ENCODE measurements at regions not wholly inside any gene's neighbourhood (a gene's known extent, or its start where the extent isn't known, plus 50 kb on each side); places are given as distances from the start of the nearest gene placed in this dataset.
A peak's percentile ranks its signal among the peaks of the same experiment; 100 is the strongest.

DNA sequence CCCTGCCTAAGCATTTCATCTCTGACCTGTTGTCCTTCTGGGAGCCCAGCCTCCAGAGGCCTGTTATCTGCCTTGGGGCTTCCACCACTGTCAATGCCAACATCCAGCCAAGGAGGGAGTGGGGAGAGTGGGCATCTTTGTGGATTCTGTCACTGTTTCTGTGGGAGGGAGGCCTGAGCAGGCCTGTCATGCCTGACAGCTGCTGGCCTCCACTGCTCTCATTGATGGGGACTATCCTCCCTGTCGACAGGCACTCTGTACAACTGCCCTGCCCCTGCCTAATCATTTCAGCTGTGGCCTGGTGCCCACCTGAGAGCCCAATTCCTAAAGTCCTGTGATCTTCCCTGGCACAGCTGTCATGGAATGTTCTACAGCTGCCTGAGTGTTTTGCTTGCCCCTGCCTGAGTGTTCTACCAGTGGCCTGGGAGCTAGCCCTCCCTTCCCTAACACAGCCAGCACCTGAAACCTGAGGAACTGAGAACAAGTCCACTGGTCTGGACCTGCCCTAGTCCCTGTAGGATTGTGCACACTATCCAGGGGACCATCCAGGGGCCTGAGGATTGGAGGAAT is 145.3 kb downstream of the FAM83B start:
- intact Hi-C loops (cut with DNase I) = no loop called here
- Histone ChIP-seq H3K9me3 (ENCODE audit: control insufficient read depth, low read length) (no peaks in the 10 kb centered on the region), H3K27me3 (ENCODE audit: control insufficient read depth in 1 of 2, insufficient read depth in 2 of 2, low read length in 1 of 2) (no peaks in the 10 kb centered on the region), H3K36me3 (ENCODE audit: control insufficient read depth in 1 of 2, insufficient read depth in 2 of 2, low read length in 1 of 2) (no peaks in the 10 kb centered on the region), H3K27ac (ENCODE audit: low read depth in 1 of 2, low read length in 2 of 2) (no peak overlapping the region), H3K4me3 (ENCODE audit: low read length in 2 of 2) (no peak overlapping the region), H3K4me1 (ENCODE audit: control insufficient read depth in 1 of 2, insufficient read depth in 2 of 2, low read length in 2 of 2) (no peaks in the 10 kb centered on the region)
- 50 to 65% methylated on average over 1 of the region's 1 CpG for WGBS, 2 donors
- DNase-seq (no peak), ATAC-seq (ENCODE audit: low FRiP score) (peak; percentile 11)

DNA sequence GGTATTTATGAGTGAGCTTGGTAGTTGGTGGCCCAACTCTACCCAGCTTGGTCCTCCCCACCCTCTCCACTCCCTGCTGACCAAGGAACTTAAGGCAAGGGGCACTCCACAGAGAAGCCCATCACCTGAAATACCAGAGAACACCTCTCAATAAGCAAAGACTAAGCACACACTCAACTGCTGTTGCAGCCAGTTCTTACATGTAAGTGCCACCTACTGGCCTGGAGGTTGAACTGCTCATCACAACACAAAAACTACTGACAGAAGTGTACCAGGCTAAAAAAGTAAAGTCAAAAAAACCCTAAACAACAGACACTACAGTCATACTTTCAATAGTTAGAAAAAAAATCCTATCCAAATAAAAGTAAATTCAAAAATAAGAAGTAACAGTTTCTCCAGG is 146.2 kb downstream of the FAM83B start:
- intact Hi-C loops (cut with DNase I) = no loop called here
- DNase-seq (no peak), ATAC-seq (ENCODE audit: low FRiP score) (no peak)
- Histone ChIP-seq H3K36me3 (ENCODE audit: control insufficient read depth in 1 of 2, insufficient read depth in 2 of 2, low read length in 1 of 2) (no peaks in the 10 kb centered on the region), H3K27ac (ENCODE audit: low read depth in 1 of 2, low read length in 2 of 2) (no peak overlapping the region), H3K9me3 (ENCODE audit: control insufficient read depth, low read length) (no peaks in the 10 kb centered on the region), H3K27me3 (ENCODE audit: control insufficient read depth in 1 of 2, insufficient read depth in 2 of 2, low read length in 1 of 2) (no peaks in the 10 kb centered on the region), H3K4me3 (ENCODE audit: low read length in 2 of 2) (no peak overlapping the region), H3K4me1 (ENCODE audit: control insufficient read depth in 1 of 2, insufficient read depth in 2 of 2, low read length in 2 of 2) (no peaks in the 10 kb centered on the region)

DNA sequence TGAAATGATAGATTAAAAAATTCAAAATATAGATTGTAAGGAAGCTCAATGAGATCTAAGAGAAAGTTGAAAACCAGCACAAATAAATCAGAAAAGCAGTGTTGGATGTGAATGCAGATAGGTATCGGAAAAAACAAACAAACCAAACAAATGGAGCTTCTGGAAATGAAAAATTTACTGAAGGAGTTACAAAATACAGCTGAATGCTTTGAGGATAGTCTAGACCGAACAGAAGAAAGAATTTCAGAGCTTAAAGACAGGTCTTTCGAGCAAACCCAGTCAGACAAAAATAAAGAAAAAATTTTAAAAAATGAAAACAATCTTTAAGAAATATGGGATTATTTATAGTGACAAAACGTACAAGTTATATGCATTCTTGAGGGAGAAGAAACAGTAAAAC is 146.7 kb downstream of the FAM83B start:
- DNase-seq = no peak
- Histone ChIP-seq H3K27ac (ENCODE audit: low read depth in 1 of 2, low read length in 2 of 2) (no peak overlapping the region), H3K27me3 (ENCODE audit: control insufficient read depth in 1 of 2, insufficient read depth in 2 of 2, low read length in 1 of 2) (no peaks in the 10 kb centered on the region), H3K4me3 (ENCODE audit: low read length in 2 of 2) (no peak overlapping the region), H3K9me3 (ENCODE audit: control insufficient read depth, low read length) (no peaks in the 10 kb centered on the region), H3K36me3 (ENCODE audit: control insufficient read depth in 1 of 2, insufficient read depth in 2 of 2, low read length in 1 of 2) (no peaks in the 10 kb centered on the region), H3K4me1 (ENCODE audit: control insufficient read depth in 1 of 2, insufficient read depth in 2 of 2, low read length in 2 of 2) (no peaks in the 10 kb centered on the region)
- ATAC-seq (ENCODE audit: low FRiP score) = no peak
- intact Hi-C loops (cut with DNase I) = no loop called here
- 70 to 74% methylated on average over 4 of the region's 4 CpGs for WGBS, 2 donors

DNA sequence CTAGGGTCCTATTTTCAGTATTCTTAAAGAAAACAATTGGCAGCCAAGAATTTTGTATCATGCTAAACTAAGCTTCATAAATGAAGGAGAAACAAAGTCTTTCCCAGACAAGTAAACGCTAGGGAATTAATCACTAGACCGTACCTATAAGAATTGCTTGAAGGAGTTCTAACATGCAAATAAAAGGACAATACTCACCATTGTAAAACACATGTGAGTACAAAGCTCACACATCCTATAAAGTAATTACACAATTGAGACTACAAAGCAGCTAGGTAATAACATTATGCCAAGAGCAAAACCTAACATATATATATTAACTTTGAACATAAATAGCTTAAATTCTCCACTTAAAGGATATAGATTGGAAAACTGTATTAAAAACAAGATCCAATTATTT is 147.4 kb downstream of the FAM83B start:
- Histone ChIP-seq H3K4me1 (ENCODE audit: control insufficient read depth in 1 of 2, insufficient read depth in 2 of 2, low read length in 2 of 2) (no peaks in the 10 kb centered on the region), H3K27ac (ENCODE audit: low read depth in 1 of 2, low read length in 2 of 2) (no peak overlapping the region), H3K9me3 (ENCODE audit: control insufficient read depth, low read length) (no peaks in the 10 kb centered on the region), H3K36me3 (ENCODE audit: control insufficient read depth in 1 of 2, insufficient read depth in 2 of 2, low read length in 1 of 2) (no peaks in the 10 kb centered on the region), H3K4me3 (ENCODE audit: low read length in 2 of 2) (no peak overlapping the region), H3K27me3 (ENCODE audit: control insufficient read depth in 1 of 2, insufficient read depth in 2 of 2, low read length in 1 of 2) (no peaks in the 10 kb centered on the region)
- WGBS, 2 donors = 83 to 84% methylated on average over 2 of the region's 2 CpGs
- DNase-seq (no peak), ATAC-seq (ENCODE audit: low FRiP score) (no peak)
- intact Hi-C loops (cut with DNase I) = no loop called here

DNA sequence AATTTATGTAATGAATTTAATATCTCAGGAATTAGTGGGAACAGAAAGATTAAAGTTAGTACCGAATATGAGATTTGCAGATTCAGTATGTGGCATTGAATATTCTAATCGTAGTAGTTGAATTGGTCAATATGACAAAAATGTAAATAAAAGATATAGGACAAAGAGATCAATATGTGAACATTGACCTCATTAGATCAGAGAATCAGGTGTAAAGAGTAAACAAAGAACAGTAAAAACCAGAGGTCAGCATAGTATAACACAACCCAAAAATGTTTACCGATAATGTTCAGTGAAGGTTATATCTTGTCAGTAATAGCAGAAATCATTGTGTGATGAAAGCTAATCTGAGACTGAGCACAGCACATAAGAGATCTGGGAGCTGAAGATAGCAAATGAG is 152.0 kb downstream of the FAM83B start:
- intact Hi-C loops (cut with DNase I) = no loop called here
- Histone ChIP-seq H3K4me1 (ENCODE audit: control insufficient read depth in 1 of 2, insufficient read depth in 2 of 2, low read length in 2 of 2) (no peaks in the 10 kb centered on the region), H3K27ac (ENCODE audit: low read depth in 1 of 2, low read length in 2 of 2) (no peak overlapping the region), H3K27me3 (ENCODE audit: control insufficient read depth in 1 of 2, insufficient read depth in 2 of 2, low read length in 1 of 2) (no peaks in the 10 kb centered on the region), H3K36me3 (ENCODE audit: control insufficient read depth in 1 of 2, insufficient read depth in 2 of 2, low read length in 1 of 2) (no peaks in the 10 kb centered on the region), H3K9me3 (ENCODE audit: control insufficient read depth, low read length) (no peaks in the 10 kb centered on the region), H3K4me3 (ENCODE audit: low read length in 2 of 2) (no peak overlapping the region)
- WGBS, 2 donors = 90 to 93% methylated on average over 3 of the region's 3 CpGs
- no peak for DNase-seq
- ATAC-seq (ENCODE audit: low FRiP score) = no peak

DNA sequence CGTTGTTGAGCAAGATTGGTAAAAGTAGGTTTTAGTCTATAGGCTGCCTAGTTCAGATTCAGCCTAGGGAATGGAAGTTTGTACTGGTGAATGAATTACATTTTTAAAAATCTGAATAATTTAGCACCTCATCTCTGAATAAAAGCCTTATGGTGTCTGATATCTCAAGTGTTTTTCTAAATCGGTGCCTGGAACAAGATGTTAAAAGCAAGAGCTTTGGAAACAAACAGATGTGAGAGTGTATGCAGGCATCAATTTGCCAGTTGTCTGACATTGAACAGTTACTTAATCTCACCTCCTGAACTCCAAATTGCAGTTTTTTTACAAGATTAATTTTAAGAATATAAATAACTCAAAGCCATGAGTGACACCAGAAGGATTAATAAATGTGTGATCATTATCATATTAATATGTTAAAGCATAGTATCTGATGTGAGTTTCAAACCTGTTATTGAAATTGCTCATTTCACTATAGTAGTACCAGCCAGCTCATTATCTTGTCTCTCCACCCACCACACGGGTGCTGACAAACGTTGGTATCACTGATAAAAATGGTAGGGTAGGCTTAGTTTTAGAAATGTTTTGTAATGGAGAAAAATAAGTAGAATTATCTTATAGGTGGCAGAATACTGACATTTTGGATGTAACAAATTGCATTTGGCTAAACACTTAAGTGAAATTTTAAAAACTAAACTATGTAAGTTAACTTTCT is 157.3 kb downstream of the FAM83B start:
- Histone ChIP-seq H3K27ac (ENCODE audit: low read depth in 1 of 2, low read length in 2 of 2) (no peak overlapping the region), H3K9me3 (ENCODE audit: control insufficient read depth, low read length) (no peaks in the 10 kb centered on the region), H3K4me1 (ENCODE audit: control insufficient read depth in 1 of 2, insufficient read depth in 2 of 2, low read length in 2 of 2) (no peaks in the 10 kb centered on the region), H3K4me3 (ENCODE audit: low read length in 2 of 2) (no peak overlapping the region), H3K36me3 (ENCODE audit: control insufficient read depth in 1 of 2, insufficient read depth in 2 of 2, low read length in 1 of 2) (no peaks in the 10 kb centered on the region), H3K27me3 (ENCODE audit: control insufficient read depth in 1 of 2, insufficient read depth in 2 of 2, low read length in 1 of 2) (no peaks in the 10 kb centered on the region)
- DNase-seq = no peak
- no peak for ATAC-seq (ENCODE audit: low FRiP score)
- WGBS, 2 donors = 67 to 69% methylated on average over 4 of the region's 4 CpGs
- intact Hi-C loops (cut with DNase I) = no loop called here

DNA sequence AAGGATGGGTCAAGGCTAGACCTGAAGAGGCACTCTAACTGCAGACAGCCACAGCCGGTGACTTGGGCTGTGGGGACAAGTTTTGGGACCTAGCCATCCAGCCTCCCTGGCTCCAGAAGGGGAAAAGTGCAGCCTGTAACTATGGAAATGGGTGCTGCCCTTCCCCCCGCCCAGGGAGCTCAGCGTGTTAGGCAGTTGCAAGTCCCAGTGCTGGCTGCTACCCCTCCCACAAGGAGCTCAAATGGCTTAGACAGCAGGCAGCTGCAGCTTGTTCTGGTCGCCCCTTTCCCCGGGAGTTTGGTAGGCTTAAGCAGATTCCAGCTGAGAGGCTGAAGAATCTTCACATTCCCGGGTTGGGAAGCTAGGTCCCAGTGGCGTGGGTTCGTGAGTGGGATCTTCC is 162.6 kb downstream of the FAM83B start:
- H3K27me3 ChIP-seq (ENCODE audit: control insufficient read depth in 1 of 2, insufficient read depth in 2 of 2, low read length in 1 of 2) = no peaks in the 10 kb centered on the region
- H3K9me3 ChIP-seq (ENCODE audit: control insufficient read depth, low read length) = no peaks in the 10 kb centered on the region
- no peak for ATAC-seq (ENCODE audit: low FRiP score)
- H3K4me1 ChIP-seq (ENCODE audit: control insufficient read depth in 1 of 2, insufficient read depth in 2 of 2, low read length in 2 of 2) = no peaks in the 10 kb centered on the region
- H3K36me3 ChIP-seq (ENCODE audit: control insufficient read depth in 1 of 2, insufficient read depth in 2 of 2, low read length in 1 of 2) = no peaks in the 10 kb centered on the region
- DNase-seq = no peak
- no peak overlapping the region for H3K27ac ChIP-seq (ENCODE audit: low read depth in 1 of 2, low read length in 2 of 2)
- intact Hi-C loops (cut with DNase I) = no loop called here
- no peak overlapping the region for H3K4me3 ChIP-seq (ENCODE audit: low read length in 2 of 2)
- 55 to 64% methylated on average over 8 of the region's 8 CpGs for WGBS, 2 donors

DNA sequence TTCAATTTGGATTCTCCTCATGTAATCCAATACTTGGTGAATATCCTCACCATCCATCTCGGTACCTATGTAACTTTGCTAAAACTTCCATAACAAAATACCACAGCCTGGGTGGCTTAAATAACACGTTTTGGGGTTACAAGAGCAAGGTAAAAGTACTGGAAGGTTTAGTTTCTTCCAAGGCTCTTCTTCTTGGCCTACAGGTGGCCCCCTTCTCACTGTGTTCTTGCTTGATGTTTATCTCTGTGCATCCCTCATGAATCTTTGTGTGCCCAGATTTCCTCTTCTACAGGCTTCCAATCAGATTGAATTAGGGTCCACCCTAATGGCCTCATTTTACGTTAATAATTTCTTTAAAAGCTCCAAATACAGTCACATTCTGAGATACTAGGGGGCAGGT is 163.3 kb upstream of the HCRTR2 start:
- no peak for DNase-seq
- intact Hi-C loops (cut with DNase I) = no loop called here
- ATAC-seq (ENCODE audit: low FRiP score) = no peak
- WGBS, 2 donors = 65 to 71% methylated on average over 3 of the region's 3 CpGs
- H3K27ac ChIP-seq (ENCODE audit: low read depth in 1 of 2, low read length in 2 of 2) = no peak overlapping the region
- peaks cover 0 to 5% of the 10 kb centered on the region in 2 donors for H3K4me1 ChIP-seq (ENCODE audit: control insufficient read depth in 1 of 2, insufficient read depth in 2 of 2, low read length in 2 of 2)
- H3K4me3 ChIP-seq (ENCODE audit: low read length in 2 of 2) = no peak overlapping the region
- H3K9me3 ChIP-seq (ENCODE audit: control insufficient read depth, low read length) = no peaks in the 10 kb centered on the region
- no peaks in the 10 kb centered on the region for H3K36me3 ChIP-seq (ENCODE audit: control insufficient read depth in 1 of 2, insufficient read depth in 2 of 2, low read length in 1 of 2)
- H3K27me3 ChIP-seq (ENCODE audit: control insufficient read depth in 1 of 2, insufficient read depth in 2 of 2, low read length in 1 of 2) = no peaks in the 10 kb centered on the region

DNA sequence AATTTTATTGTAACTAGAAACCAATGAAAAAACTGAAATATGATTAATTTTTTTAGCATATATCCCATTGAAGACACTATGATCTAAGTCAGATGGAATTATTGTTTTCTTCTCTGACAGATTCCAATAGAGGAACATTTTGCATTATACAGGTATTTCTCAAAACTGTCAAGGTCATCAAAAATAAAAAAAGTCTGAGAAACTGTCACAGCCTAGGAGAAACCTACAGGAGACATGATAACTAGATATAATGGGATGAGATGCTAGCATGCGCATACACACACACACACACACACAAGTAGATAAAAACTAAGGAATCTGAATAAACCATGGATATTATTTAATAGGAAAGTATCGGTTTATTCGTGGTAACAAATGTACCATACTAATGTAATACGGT is 161.9 kb upstream of the HCRTR2 start:
- Histone ChIP-seq H3K27me3 (ENCODE audit: control insufficient read depth in 1 of 2, insufficient read depth in 2 of 2, low read length in 1 of 2) (no peaks in the 10 kb centered on the region), H3K4me1 (ENCODE audit: control insufficient read depth in 1 of 2, insufficient read depth in 2 of 2, low read length in 2 of 2) (peaks cover 0 to 8% of the 10 kb centered on the region in 2 donors), H3K9me3 (ENCODE audit: control insufficient read depth, low read length) (no peaks in the 10 kb centered on the region), H3K4me3 (ENCODE audit: low read length in 2 of 2) (no peak overlapping the region), H3K27ac (ENCODE audit: low read depth in 1 of 2, low read length in 2 of 2) (no peak overlapping the region), H3K36me3 (ENCODE audit: control insufficient read depth in 1 of 2, insufficient read depth in 2 of 2, low read length in 1 of 2) (no peaks in the 10 kb centered on the region)
- ATAC-seq (ENCODE audit: low FRiP score) (no peak), DNase-seq (no peak)
- intact Hi-C loops (cut with DNase I) = no loop called here
- 97 to 98% methylated on average over 4 of the region's 4 CpGs for WGBS, 2 donors
